SH-SY5Y (cell line): ENCODE measurements at regions not wholly inside any gene's neighbourhood (a gene's known extent, or its start where the extent isn't known, plus 50 kb on each side); places are given as distances from the start of the nearest gene placed in this dataset.

Source experiments
- GATA2 ChIP-seq: IDR thresholded peaks from 2 replicates; pipeline ENCODE4 v1.6.1; 2011; ENCODE audit warnings: mild to moderate bottlenecking, low read depth, low read length
- GATA3 ChIP-seq: IDR thresholded peaks from 2 replicates; pipeline ENCODE4 v1.6.1; 2011; ENCODE audit warnings: low read depth, mild to moderate bottlenecking, low read length, moderate library complexity

- TF ChIP-seq GATA2: no peak
- no peak for TF ChIP-seq GATA3
Measured at GRCh38 chr3:159112724-159113123, 310.9 kb downstream of the MFSD1 start.

GRCh38 chr3:159113221-159113875 lies 311.5 kb downstream of the MFSD1 start:
- TF ChIP-seq GATA3 (no peak), GATA2 (no peak)

GRCh38 chr3:159114582-159114981 lies 312.7 kb downstream of the MFSD1 start:
- TF ChIP-seq GATA3: no peak

GRCh38 chr3:159123877-159124276 lies 322.0 kb downstream of the MFSD1 start:
- TF ChIP-seq GATA3: no peak
- TF ChIP-seq GATA2: no peak

- TF ChIP-seq GATA2: no peak
- no peak for TF ChIP-seq GATA3
Measured at GRCh38 chr3:159126261-159127020, 324.6 kb downstream of the MFSD1 start.

- TF ChIP-seq GATA3: no peak
- TF ChIP-seq GATA2: no peak
Measured at GRCh38 chr3:159127021-159127392, 325.2 kb downstream of the MFSD1 start.

GRCh38 chr3:159128628-159129027 lies 326.8 kb downstream of the MFSD1 start:
- TF ChIP-seq GATA3 (no peak), GATA2 (no peak)

GRCh38 chr3:159130108-159130507 lies 328.3 kb downstream of the MFSD1 start:
- TF ChIP-seq GATA2: no peak
- no peak for TF ChIP-seq GATA3

GRCh38 chr3:159131376-159131775 lies 329.5 kb downstream of the MFSD1 start:
- TF ChIP-seq GATA2 (no peak), GATA3 (no peak)

GRCh38 chr3:159137949-159138348 lies 336.1 kb downstream of the MFSD1 start:
- no peak for TF ChIP-seq GATA3
- no peak for TF ChIP-seq GATA2

GRCh38 chr3:159139326-159139725 lies 337.5 kb downstream of the MFSD1 start:
- no peak for TF ChIP-seq GATA3
- no peak for TF ChIP-seq GATA2

- TF ChIP-seq GATA2 (no peak), GATA3 (no peak)
Measured at GRCh38 chr3:159144472-159144871, 342.6 kb downstream of the MFSD1 start.

GRCh38 chr3:159144891-159145290 lies 343.0 kb downstream of the MFSD1 start:
- no peak for TF ChIP-seq GATA3

- TF ChIP-seq GATA2 (no peak), GATA3 (no peak)
Measured at GRCh38 chr3:159146392-159146791, 344.5 kb downstream of the MFSD1 start.

- TF ChIP-seq GATA2 (no peak), GATA3 (no peak)
Measured at GRCh38 chr3:159146856-159147435, 345.1 kb downstream of the MFSD1 start.
